ENCODE measurements at regions not wholly inside any gene's neighbourhood (a gene's known extent, or its start where the extent isn't known, plus 50 kb on each side); places are given as distances from the start of the nearest gene placed in this dataset.

- no peak for TF ChIP-seq REST (IDR thresholded peaks at IDR 0.05)
These were observed 71.5 kb upstream of the HNMT start (continued) for GRCh38 chr2:137892739-137893138.

- Histone ChIP-seq H3K27ac (ENCODE audit: low read depth in 1 of 2, low read length in 2 of 2) (no peak overlapping the region), H3K9me3 (ENCODE audit: control insufficient read depth in 4 of 4, low read length in 3 of 4) (no peaks in the 10 kb centered on the region), H3K9ac (ENCODE audit: low read depth in 1 of 2, low read length in 2 of 2) (no peak overlapping the region), H3K4me3 (ENCODE audit: low read depth in 1 of 3, low read length in 3 of 3) (no peak overlapping the region), H3K27me3 (ENCODE audit: control insufficient read depth in 4 of 4, insufficient read depth in 4 of 4, low read length in 3 of 4) (no peaks in the 10 kb centered on the region), H3K36me3 (ENCODE audit: control insufficient read depth in 4 of 4, insufficient read depth in 3 of 4, low read depth in 1 of 4, low read length in 3 of 4) (no peaks in the 10 kb centered on the region), H3K4me1 (ENCODE audit: control insufficient read depth in 4 of 4, insufficient read depth in 4 of 4, low read length in 3 of 4) (no peaks in the 10 kb centered on the region)
- DNase-seq (ENCODE audit: low spot score), result no peak
- whole genome bisulfite sequencing, result 85% methylated on average over 2 of the region's 2 CpGs
- TF ChIP-seq HNF4A (conservative IDR thresholded peaks at IDR 0.05) (no peak), EGR1 (IDR thresholded peaks at IDR 0.05; ENCODE audit: low read depth in 2 of 2) (no peak), ATF3 (IDR thresholded peaks at IDR 0.05) (no peak), ZBTB33 (IDR thresholded peaks at IDR 0.05) (no peak), MAX (IDR thresholded peaks at IDR 0.05) (no peak), JUND (IDR thresholded peaks at IDR 0.05) (no peak), YY1 (IDR thresholded peaks at IDR 0.05) (no peak), NR2F2 (IDR thresholded peaks at IDR 0.05) (no peak), GABPA (IDR thresholded peaks at IDR 0.05 in 1 of 2, conservative IDR thresholded peaks at IDR 0.05 in 1 of 2) (no peak), RAD21 (IDR thresholded peaks at IDR 0.05) (no peak), FOXA2 (IDR thresholded peaks at IDR 0.05) (no peak), REST (IDR thresholded peaks at IDR 0.05) (no peak), HNF4G (IDR thresholded peaks at IDR 0.05) (no peak), RXRA (IDR thresholded peaks at IDR 0.05) (no peak), TAF1 (conservative IDR thresholded peaks at IDR 0.05) (no peak), FOXA1 (IDR thresholded peaks at IDR 0.05) (no peak)
These were observed 71.1 kb upstream of the HNMT start for GRCh38 chr2:137893145-137893544.
